ENCODE measurements at regions not wholly inside any gene's neighbourhood (a gene's known extent, or its start where the extent isn't known, plus 50 kb on each side); places are given as distances from the start of the nearest gene placed in this dataset.

DNA sequence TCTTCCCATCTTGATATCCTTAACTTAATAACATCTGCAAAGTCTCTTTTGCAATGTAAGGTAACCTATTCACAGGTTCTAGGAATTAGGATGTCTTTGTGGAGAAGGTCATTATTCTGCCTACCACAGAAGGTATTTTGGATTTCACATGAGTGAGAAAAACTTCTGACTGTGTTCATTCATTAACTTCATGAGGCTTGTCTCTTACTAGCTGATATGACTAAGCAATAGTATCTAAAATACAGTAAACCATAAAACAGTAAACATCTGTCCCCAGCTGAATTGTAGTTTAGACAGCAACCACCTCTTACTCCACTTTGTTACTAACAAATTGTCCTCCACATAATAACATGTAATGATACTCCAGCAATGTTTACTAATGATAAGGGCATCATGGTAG, 198.1 kb downstream of the SEC23A start:
- peaks cover 4% of the 10 kb centered on the region; the same call in 1 of the 2 replicates for H3K27me3 ChIP-seq (ENCODE audit: insufficient read depth, low read length)
- no peaks in the 10 kb centered on the region for H3K79me2 ChIP-seq (ENCODE audit: control insufficient read depth, insufficient read depth, low read length, unreplicated experiment)
- H3K27ac ChIP-seq (ENCODE audit: low read depth, low read length): no peak overlapping the region
- no peaks in the 10 kb centered on the region for H3K36me3 ChIP-seq (ENCODE audit: insufficient read depth, low read length)
- H3K4me3 ChIP-seq (ENCODE audit: low read depth, low read length): no peak overlapping the region
- H2AFZ ChIP-seq (ENCODE audit: low read length, unreplicated experiment): no peak overlapping the region
- H3K4me1 ChIP-seq (ENCODE audit: control insufficient read depth, insufficient read depth, low read length, unreplicated experiment): no peaks in the 10 kb centered on the region

DNA sequence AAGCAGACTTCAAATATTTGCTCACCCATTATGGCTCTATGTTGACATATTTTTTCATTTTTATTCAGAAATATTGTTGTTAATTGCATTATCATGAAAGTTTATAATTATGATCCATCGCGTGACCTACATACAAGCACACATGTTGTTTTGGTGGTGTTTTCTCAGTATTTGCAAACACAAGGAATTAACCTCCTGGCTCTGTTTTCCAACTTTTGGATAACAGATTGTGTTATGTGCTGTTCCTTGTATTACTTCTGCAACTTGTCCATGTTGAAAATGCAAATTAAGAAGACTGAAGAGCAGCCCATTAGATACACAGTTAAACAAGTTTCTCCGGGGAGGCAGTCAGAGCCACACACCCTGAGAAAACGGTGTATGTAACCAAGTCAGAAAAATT, 201.2 kb downstream of the SEC23A start:
- no peak overlapping the region for H2AFZ ChIP-seq (ENCODE audit: low read length, unreplicated experiment)
- H3K27me3 ChIP-seq (ENCODE audit: insufficient read depth, low read length): peaks cover 4% of the 10 kb centered on the region; the same call in 1 of the 2 replicates
- no peaks in the 10 kb centered on the region for H3K79me2 ChIP-seq (ENCODE audit: control insufficient read depth, insufficient read depth, low read length, unreplicated experiment)
- H3K27ac ChIP-seq (ENCODE audit: low read depth, low read length): no peak overlapping the region
- no peak overlapping the region for H3K4me3 ChIP-seq (ENCODE audit: low read depth, low read length)
- H3K4me1 ChIP-seq (ENCODE audit: control insufficient read depth, insufficient read depth, low read length, unreplicated experiment): no peaks in the 10 kb centered on the region
- H3K36me3 ChIP-seq (ENCODE audit: insufficient read depth, low read length): no peaks in the 10 kb centered on the region

DNA sequence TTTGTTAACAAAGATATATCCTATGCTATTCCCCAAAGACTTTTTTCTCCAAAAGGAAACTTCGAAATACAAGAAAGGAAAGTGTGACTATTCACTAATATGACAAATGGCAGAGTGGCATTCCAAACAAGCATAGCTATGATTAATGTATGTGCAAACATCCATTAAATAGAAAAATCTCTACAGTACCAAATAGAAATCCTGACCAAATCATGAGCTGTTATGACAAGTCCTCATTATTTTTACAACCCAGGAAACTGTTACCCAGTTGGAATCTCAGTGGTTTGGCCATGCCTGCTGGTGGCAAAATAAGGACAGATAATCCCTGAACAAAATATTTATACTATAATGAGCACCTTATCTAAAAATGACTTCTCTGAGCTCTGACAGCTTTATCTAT, 202.1 kb downstream of the SEC23A start:
- Histone ChIP-seq H3K79me2 (ENCODE audit: control insufficient read depth, insufficient read depth, low read length, unreplicated experiment) (no peaks in the 10 kb centered on the region), H3K27ac (ENCODE audit: low read depth, low read length) (no peak overlapping the region), H2AFZ (ENCODE audit: low read length, unreplicated experiment) (no peak overlapping the region), H3K4me3 (ENCODE audit: low read depth, low read length) (no peak overlapping the region), H3K36me3 (ENCODE audit: insufficient read depth, low read length) (no peaks in the 10 kb centered on the region), H3K27me3 (ENCODE audit: insufficient read depth, low read length) (no peaks in the 10 kb centered on the region; the same call in 1 of the 2 replicates), H3K4me1 (ENCODE audit: control insufficient read depth, insufficient read depth, low read length, unreplicated experiment) (no peaks in the 10 kb centered on the region)

DNA sequence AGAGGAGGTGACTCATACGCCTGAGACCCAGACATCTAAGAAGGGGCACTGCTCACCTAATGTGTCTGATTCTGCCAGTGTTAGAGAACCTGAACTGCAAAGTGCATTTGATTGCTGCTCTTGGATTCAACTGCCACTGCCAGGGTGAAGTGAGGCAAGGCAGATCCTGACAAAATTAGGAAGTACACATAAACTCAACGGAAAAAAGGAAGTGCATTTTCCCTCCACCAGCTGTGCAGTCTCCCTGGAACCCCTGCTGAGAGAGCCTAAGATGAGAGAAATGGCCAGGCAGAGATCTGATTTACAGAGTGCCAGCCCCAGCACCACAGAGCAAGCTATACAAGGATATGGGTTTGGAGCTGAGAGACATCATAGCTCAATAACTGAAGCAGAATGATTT, 215.3 kb downstream of the SEC23A start:
- H3K27me3 ChIP-seq (ENCODE audit: insufficient read depth, low read length): peaks cover 14% of the 10 kb centered on the region; the same call in 1 of the 2 replicates
- no peaks in the 10 kb centered on the region for H3K79me2 ChIP-seq (ENCODE audit: control insufficient read depth, insufficient read depth, low read length, unreplicated experiment)
- H3K36me3 ChIP-seq (ENCODE audit: insufficient read depth, low read length): no peaks in the 10 kb centered on the region
- no peak overlapping the region for H3K4me3 ChIP-seq (ENCODE audit: low read depth, low read length)
- H3K27ac ChIP-seq (ENCODE audit: low read depth, low read length): no peak overlapping the region
- no peak overlapping the region for H2AFZ ChIP-seq (ENCODE audit: low read length, unreplicated experiment)
- H3K4me1 ChIP-seq (ENCODE audit: control insufficient read depth, insufficient read depth, low read length, unreplicated experiment): no peaks in the 10 kb centered on the region

DNA sequence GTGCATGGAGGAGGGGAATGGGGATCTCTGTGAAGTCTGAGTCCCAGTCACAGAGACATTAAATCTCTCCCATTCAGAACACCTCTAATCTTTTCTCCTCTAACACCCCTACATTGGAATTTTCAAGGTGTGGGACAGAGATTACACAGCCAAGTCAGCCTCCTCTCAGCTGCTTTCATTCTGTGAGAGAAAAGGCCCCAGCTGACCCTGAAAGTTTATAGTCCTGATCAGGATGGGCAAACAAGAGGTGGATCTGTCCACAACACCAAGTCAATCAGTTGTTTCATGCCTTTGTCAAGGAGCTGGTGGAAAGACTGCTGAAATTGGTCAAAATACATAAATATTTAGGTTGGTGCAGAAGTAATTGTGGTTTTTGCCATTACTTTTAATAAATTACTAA, 218.9 kb downstream of the SEC23A start:
- Histone ChIP-seq H3K4me3 (ENCODE audit: low read depth, low read length) (no peak overlapping the region), H3K27me3 (ENCODE audit: insufficient read depth, low read length) (peaks cover 13% of the 10 kb centered on the region), H3K27ac (ENCODE audit: low read depth, low read length) (no peak overlapping the region), H2AFZ (ENCODE audit: low read length, unreplicated experiment) (no peak overlapping the region), H3K4me1 (ENCODE audit: control insufficient read depth, insufficient read depth, low read length, unreplicated experiment) (no peaks in the 10 kb centered on the region), H3K36me3 (ENCODE audit: insufficient read depth, low read length) (no peaks in the 10 kb centered on the region), H3K79me2 (ENCODE audit: control insufficient read depth, insufficient read depth, low read length, unreplicated experiment) (no peaks in the 10 kb centered on the region)

DNA sequence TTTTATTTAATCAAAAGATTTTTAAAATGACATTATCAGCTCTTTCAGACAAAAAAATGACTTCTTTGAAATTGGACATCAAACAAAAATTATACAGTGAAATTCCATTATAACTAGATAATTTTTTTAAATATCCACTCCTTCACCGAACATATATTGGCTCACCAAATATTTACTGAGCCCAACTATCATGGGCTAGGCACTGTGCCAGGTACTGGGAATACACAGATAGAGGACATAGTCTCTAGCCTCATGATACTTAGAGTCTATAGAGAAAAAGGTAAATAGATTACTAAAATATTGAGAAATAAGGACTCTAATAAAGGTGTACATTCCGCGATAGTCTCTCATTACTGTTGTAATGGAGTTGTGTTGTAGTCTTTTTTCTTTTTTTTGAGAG, 219.9 kb downstream of the SEC23A start:
- Histone ChIP-seq H3K4me3 (ENCODE audit: low read depth, low read length) (no peak overlapping the region), H3K27ac (ENCODE audit: low read depth, low read length) (no peak overlapping the region), H2AFZ (ENCODE audit: low read length, unreplicated experiment) (no peak overlapping the region), H3K79me2 (ENCODE audit: control insufficient read depth, insufficient read depth, low read length, unreplicated experiment) (no peaks in the 10 kb centered on the region), H3K36me3 (ENCODE audit: insufficient read depth, low read length) (no peaks in the 10 kb centered on the region), H3K4me1 (ENCODE audit: control insufficient read depth, insufficient read depth, low read length, unreplicated experiment) (no peaks in the 10 kb centered on the region), H3K27me3 (ENCODE audit: insufficient read depth, low read length) (peaks cover 19% of the 10 kb centered on the region)

DNA sequence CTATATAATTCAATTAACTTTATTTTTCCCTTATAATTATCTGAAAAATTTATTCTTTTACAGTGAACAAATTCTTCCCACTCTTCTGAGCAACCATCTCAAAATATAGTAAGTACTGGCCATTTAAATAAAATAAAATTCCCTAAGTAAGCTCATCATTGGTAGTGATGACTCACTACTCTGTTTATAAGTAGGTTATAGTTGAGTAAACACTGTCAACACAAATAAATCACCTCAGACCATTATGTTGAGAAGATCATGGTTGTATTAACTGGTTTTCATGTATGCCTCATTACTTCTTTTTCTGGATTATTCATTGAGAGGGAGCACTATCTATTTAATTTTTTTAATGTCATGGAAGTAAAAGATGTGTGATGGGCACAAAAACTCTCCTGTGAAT, 220.5 kb downstream of the SEC23A start:
- Histone ChIP-seq H3K27ac (ENCODE audit: low read depth, low read length) (no peak overlapping the region), H3K36me3 (ENCODE audit: insufficient read depth, low read length) (no peaks in the 10 kb centered on the region), H2AFZ (ENCODE audit: low read length, unreplicated experiment) (no peak overlapping the region), H3K4me3 (ENCODE audit: low read depth, low read length) (no peak overlapping the region), H3K4me1 (ENCODE audit: control insufficient read depth, insufficient read depth, low read length, unreplicated experiment) (no peaks in the 10 kb centered on the region), H3K27me3 (ENCODE audit: insufficient read depth, low read length) (peaks cover 25% of the 10 kb centered on the region), H3K79me2 (ENCODE audit: control insufficient read depth, insufficient read depth, low read length, unreplicated experiment) (no peaks in the 10 kb centered on the region)

DNA sequence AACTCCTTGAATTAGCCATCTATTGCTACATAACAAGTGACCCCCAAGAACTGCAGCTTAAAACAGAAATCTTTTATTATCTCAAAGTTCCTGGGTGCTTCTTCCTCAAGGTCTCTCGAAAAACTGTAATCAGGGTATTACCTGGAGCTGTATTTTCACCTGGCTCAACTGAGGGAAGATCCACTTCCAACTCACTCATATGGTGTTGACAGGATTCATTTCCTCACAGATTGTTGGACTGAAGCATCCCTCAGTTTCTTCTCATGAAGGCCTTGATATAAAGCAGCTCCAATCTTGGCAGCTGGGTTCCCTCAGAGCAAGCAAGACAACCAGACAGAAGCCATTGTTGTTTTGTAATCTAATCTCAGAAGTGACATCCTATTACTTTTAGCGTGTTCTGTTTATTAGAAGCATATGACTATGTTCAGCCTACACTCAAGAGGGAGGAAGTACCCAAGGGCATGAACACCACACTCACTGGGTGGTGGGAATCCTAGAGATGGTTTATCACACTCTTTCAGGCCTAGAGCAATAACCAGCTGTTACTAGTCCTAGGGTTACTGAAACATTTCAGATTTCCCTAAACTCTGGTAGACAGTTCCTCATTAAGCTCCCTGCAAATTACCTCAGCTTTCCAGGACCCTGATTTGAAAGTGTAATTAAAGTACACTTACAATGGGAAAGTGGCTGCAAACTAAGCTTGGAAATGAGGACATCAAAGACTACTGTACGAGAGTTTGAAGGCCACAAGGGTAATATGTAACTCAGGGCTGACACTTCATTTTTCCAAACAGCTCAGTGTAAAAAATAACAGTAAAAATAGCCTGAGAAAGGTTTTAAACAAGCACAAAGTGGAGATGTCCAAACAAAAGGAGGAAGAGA, 222.2 kb downstream of the SEC23A start:
- peaks cover 30% of the 10 kb centered on the region for H3K27me3 ChIP-seq (ENCODE audit: insufficient read depth, low read length)
- no peak overlapping the region for H2AFZ ChIP-seq (ENCODE audit: low read length, unreplicated experiment)
- H3K4me3 ChIP-seq (ENCODE audit: low read depth, low read length): no peak overlapping the region

DNA sequence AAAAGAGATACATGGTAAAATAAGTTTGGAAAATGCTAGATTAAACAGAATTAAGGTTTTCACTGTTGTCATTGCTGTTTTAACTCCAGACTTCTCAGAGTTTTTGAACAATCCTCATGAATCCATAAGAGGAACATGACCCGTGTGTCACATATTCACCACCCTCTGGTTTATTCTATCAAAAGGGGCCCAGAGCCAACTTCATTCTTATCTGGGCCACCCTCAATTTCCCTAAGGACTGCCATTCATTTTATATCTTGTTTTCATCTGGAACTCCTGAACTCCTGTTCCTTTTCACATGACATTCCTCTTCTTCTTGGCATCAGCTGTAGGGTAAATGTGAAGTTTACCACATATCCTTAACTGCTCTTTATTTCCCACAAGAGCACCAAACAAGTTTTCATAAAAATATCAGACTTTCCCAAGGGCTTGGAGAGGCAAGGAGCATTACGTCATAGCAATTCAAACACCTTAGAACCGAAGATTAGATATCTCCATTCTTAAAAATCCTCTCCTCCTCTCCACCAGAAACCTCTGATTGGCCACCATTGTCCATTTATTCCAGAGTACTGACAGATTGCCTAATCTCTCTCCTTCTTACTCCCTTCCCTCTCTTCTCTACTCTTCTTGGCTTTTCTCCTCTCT, 225.2 kb downstream of the SEC23A start:
- no peak overlapping the region for H3K27ac ChIP-seq (ENCODE audit: low read depth, low read length)
- H3K36me3 ChIP-seq (ENCODE audit: insufficient read depth, low read length): no peaks in the 10 kb centered on the region
- no peaks in the 10 kb centered on the region for H3K79me2 ChIP-seq (ENCODE audit: control insufficient read depth, insufficient read depth, low read length, unreplicated experiment)
- no peaks in the 10 kb centered on the region for H3K4me1 ChIP-seq (ENCODE audit: control insufficient read depth, insufficient read depth, low read length, unreplicated experiment)
- H3K27me3 ChIP-seq (ENCODE audit: insufficient read depth, low read length): peaks cover 53% of the 10 kb centered on the region
- H2AFZ ChIP-seq (ENCODE audit: low read length, unreplicated experiment): no peak overlapping the region
- no peak overlapping the region for H3K4me3 ChIP-seq (ENCODE audit: low read depth, low read length)

More for the DNA sequence above, 222.2 kb downstream of the SEC23A start:
- Histone ChIP-seq H3K27ac (ENCODE audit: low read depth, low read length) (no peak overlapping the region), H3K4me1 (ENCODE audit: control insufficient read depth, insufficient read depth, low read length, unreplicated experiment) (no peaks in the 10 kb centered on the region), H3K36me3 (ENCODE audit: insufficient read depth, low read length) (no peaks in the 10 kb centered on the region), H3K79me2 (ENCODE audit: control insufficient read depth, insufficient read depth, low read length, unreplicated experiment) (no peaks in the 10 kb centered on the region)

DNA sequence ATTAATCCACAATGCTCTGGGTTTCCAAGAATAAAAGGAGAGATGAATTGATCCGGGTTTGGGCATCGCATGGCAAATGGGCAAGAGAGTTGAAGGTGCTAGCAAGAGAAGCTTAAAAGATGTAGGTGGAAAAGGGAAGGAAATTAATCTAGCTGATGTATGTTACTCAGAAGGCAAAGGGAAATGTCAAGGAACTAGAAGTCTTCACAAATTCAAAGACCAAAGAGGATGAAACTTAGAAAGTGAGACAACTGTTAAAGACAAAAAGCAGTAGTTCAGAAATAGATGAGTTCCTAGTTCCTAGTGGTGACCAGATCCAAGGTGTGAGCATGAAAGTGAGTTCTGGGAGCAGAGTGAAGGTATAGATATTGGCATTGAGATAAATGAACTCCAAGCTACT, 228.3 kb downstream of the SEC23A start:
- H3K36me3 ChIP-seq (ENCODE audit: insufficient read depth, low read length): no peaks in the 10 kb centered on the region
- H3K79me2 ChIP-seq (ENCODE audit: control insufficient read depth, insufficient read depth, low read length, unreplicated experiment): no peaks in the 10 kb centered on the region
- no peak overlapping the region for H3K27ac ChIP-seq (ENCODE audit: low read depth, low read length)
- H3K4me1 ChIP-seq (ENCODE audit: control insufficient read depth, insufficient read depth, low read length, unreplicated experiment): no peaks in the 10 kb centered on the region
- peaks cover 53% of the 10 kb centered on the region for H3K27me3 ChIP-seq (ENCODE audit: insufficient read depth, low read length)
- H2AFZ ChIP-seq (ENCODE audit: low read length, unreplicated experiment): no peak overlapping the region
- H3K4me3 ChIP-seq (ENCODE audit: low read depth, low read length): no peak overlapping the region

All from ACC112 (cell line).